H9 (cell line): ENCODE measurements at regions not wholly inside any gene's neighbourhood (a gene's known extent, or its start where the extent isn't known, plus 50 kb on each side); places are given as distances from the start of the nearest gene placed in this dataset.

ENCODE experiments used
- DNase-seq: peaks from one replicate; pipeline ENCODE4 v3.0.0-alpha.2; 2017
- H2AFZ ChIP-seq: one replicate; pipeline ENCODE4 v1.6.1; 2013; ENCODE audit warnings: mild to moderate bottlenecking, low read length, control low read depth, moderate library complexity
- H2AK5ac ChIP-seq: 2 replicates; pipeline ENCODE4 v1.6.1; 2013; ENCODE audit warnings: low read length, control low read depth, mixed read lengths; ENCODE audit not compliant: insufficient read length
- H2BK120ac ChIP-seq: one replicate; pipeline ENCODE4 v1.6.1; 2013; ENCODE audit warnings: low read depth, mild to moderate bottlenecking, low read length, control low read depth, inconsistent platforms; ENCODE audit not compliant: poor library complexity, severe bottlenecking
- H2BK12ac ChIP-seq: 2 replicates; pipeline ENCODE4 v1.6.1; 2013; ENCODE audit warnings: low read length, control low read depth, mixed read lengths, low read depth; ENCODE audit not compliant: insufficient read length
- H2BK15ac ChIP-seq: 2 replicates; pipeline ENCODE4 v1.6.1; 2013; ENCODE audit warnings: low read depth, low read length, control low read depth
- H2BK20ac ChIP-seq: one replicate; pipeline ENCODE4 v1.6.1; 2013; ENCODE audit warnings: low read depth, mild to moderate bottlenecking, low read length, control low read depth, inconsistent platforms; ENCODE audit not compliant: poor library complexity, severe bottlenecking
- H2BK5ac ChIP-seq: 2 replicates; pipeline ENCODE4 v1.6.1; 2013; ENCODE audit warnings: low read length, control low read depth, mixed read lengths; ENCODE audit not compliant: insufficient read length
- H3K14ac ChIP-seq: 2 replicates; pipeline ENCODE4 v1.6.1; 2013; ENCODE audit warnings: low read length, control low read depth; ENCODE audit not compliant: insufficient read depth
- H3K18ac ChIP-seq: 2 replicates; pipeline ENCODE4 v1.6.1; 2013; ENCODE audit warnings: low read depth, mild to moderate bottlenecking, mixed read lengths, low read length, control low read depth; ENCODE audit not compliant: insufficient read length
- H3K23ac ChIP-seq: 2 replicates; pipeline ENCODE4 v1.6.1; 2013; ENCODE audit warnings: low read length, control low read depth, mixed read lengths, low read depth; ENCODE audit not compliant: insufficient read length
- H3K23me2 ChIP-seq: 2 replicates; pipeline ENCODE4 v1.6.1; 2013; ENCODE audit warnings: low read depth, mild to moderate bottlenecking, mixed read lengths, low read length, control low read depth; ENCODE audit not compliant: insufficient read length, poor library complexity, severe bottlenecking
- H3K27ac ChIP-seq: 2 replicates; pipeline ENCODE4 v1.5.1; 2013; ENCODE audit warnings: low read length, control low read depth, mixed read lengths, low read depth; ENCODE audit not compliant: insufficient read length
- H3K27me3 ChIP-seq: 2 replicates; pipeline ENCODE4 v1.6.1; 2013; ENCODE audit warnings: low read length, control low read depth, inconsistent platforms; ENCODE audit not compliant: insufficient read depth
- H3K4ac ChIP-seq: 2 replicates; pipeline ENCODE4 v1.6.1; 2013; ENCODE audit warnings: low read depth, mild to moderate bottlenecking, control low read depth, inconsistent platforms, low read length, moderate library complexity
- H3K4me1 ChIP-seq: 2 replicates; pipeline ENCODE4 v1.6.1; 2013; ENCODE audit warnings: low read length, control low read depth, inconsistent platforms; ENCODE audit not compliant: insufficient read depth
- H3K4me2 ChIP-seq: 2 replicates; pipeline ENCODE4 v1.6.1; 2013; ENCODE audit warnings: low read length, control low read depth, mixed read lengths; ENCODE audit not compliant: insufficient read length, insufficient read depth
- H3K56ac ChIP-seq: 2 replicates; pipeline ENCODE4 v1.6.1; 2013; ENCODE audit warnings: low read depth, mild to moderate bottlenecking, mixed read lengths, low read length, control low read depth; ENCODE audit not compliant: insufficient read length
- H3K79me1 ChIP-seq: 2 replicates; pipeline ENCODE4 v1.6.1; 2013; ENCODE audit warnings: low read depth, mild to moderate bottlenecking, moderate library complexity, low read length, control low read depth, inconsistent platforms; ENCODE audit not compliant: insufficient read depth, poor library complexity, severe bottlenecking
- H3K79me2 ChIP-seq: 2 replicates; pipeline ENCODE4 v1.6.1; 2013; ENCODE audit warnings: low read length, control low read depth, inconsistent platforms; ENCODE audit not compliant: insufficient read depth
- H3K9ac ChIP-seq: 2 replicates; pipeline ENCODE4 v1.6.1; 2013; ENCODE audit warnings: low read length, control low read depth, mixed read lengths; ENCODE audit not compliant: insufficient read length; ENCODE audit errors: extremely low read depth
- H3K9me3 ChIP-seq: one replicate; pipeline ENCODE4 v1.6.1; 2013; ENCODE audit warnings: low read depth, low read length, inconsistent platforms; ENCODE audit not compliant: control insufficient read depth
- H3T11ph ChIP-seq: one replicate; pipeline ENCODE4 v1.6.1; 2013; ENCODE audit warnings: mild to moderate bottlenecking, low read length, control low read depth, inconsistent platforms
- H4K20me1 ChIP-seq: one replicate; pipeline ENCODE4 v1.6.1; 2013; ENCODE audit not compliant: control insufficient read depth, insufficient read length, insufficient read depth
- H4K5ac ChIP-seq: 2 replicates; pipeline ENCODE4 v1.6.1; 2013; ENCODE audit warnings: low read depth, mild to moderate bottlenecking, mixed read lengths, low read length, control low read depth; ENCODE audit not compliant: insufficient read length
- H4K8ac ChIP-seq: replicated peaks from 2 replicates; pipeline ENCODE4 v1.6.1; 2013; ENCODE audit warnings: low read length, control low read depth, mixed read lengths, low read depth; ENCODE audit not compliant: insufficient read length
- H4K91ac ChIP-seq: 2 replicates; pipeline ENCODE4 v1.6.1; 2013; ENCODE audit warnings: low read depth, mild to moderate bottlenecking, moderate library complexity, mixed read lengths, low read length, control low read depth; ENCODE audit not compliant: insufficient read length
- H3K27ac Mint-ChIP-seq, 3 experiments: 2 replicates in 2 of 3; 3 replicates in 1 of 3; pipeline ENCODE4 v1.8.0; 2020 to 2021; ENCODE audit warnings: mixed read lengths in 3 of 3, mild to moderate bottlenecking in 1 of 3, moderate library complexity in 1 of 3
- H3K27me3 Mint-ChIP-seq: 2 replicates; pipeline ENCODE4 v1.8.0; 2021; ENCODE audit warnings: low read depth, mild to moderate bottlenecking, moderate library complexity, mixed read lengths
- H3K36me3 Mint-ChIP-seq, 3 experiments: 2 replicates in 2 of 3; 3 replicates in 1 of 3; pipeline ENCODE4 v1.8.0; 2020 to 2021; ENCODE audit warnings: low read depth in 3 of 3, mixed read lengths in 3 of 3; ENCODE audit not compliant: insufficient read depth in 1 of 3
- H3K4me1 Mint-ChIP-seq, 2 experiments: 2 replicates each; pipeline ENCODE4 v1.8.0; 2020; ENCODE audit warnings: mixed read lengths in 2 of 2
- H3K4me3 Mint-ChIP-seq, 2 experiments: 2 replicates in 1 of 2; 3 replicates in 1 of 2; pipeline ENCODE4 v1.8.0; 2020 to 2021; ENCODE audit warnings: mild to moderate bottlenecking in 2 of 2, mixed read lengths in 2 of 2, moderate library complexity in 1 of 2
- H3K9me3 Mint-ChIP-seq, 2 experiments: 2 replicates in 1 of 2; 3 replicates in 1 of 2; pipeline ENCODE4 v1.8.0; 2020; ENCODE audit warnings: mild to moderate bottlenecking in 2 of 2, mixed read lengths in 2 of 2, moderate library complexity in 1 of 2
- WGBS: extraction: QIAGEN DNeasy Blood & Tissue Kit; methylation state at CpG from one replicate; pipeline ENCODE4 v1.1.7; 2013; ENCODE audit warnings: missing lambda C conversion rate, low lambda C conversion rate, mixed read lengths; ENCODE audit not compliant: insufficient read length; ENCODE audit errors: extremely low coverage; 5-methylcytosine and 5-hydroxymethylcytosine counted together
- TF ChIP-seq, protein P1 (sequence below): fragments of 200-600 bp; sonication (generic); conservative IDR thresholded peaks from 3 replicates; pipeline ENCODE4 v1.8.0; 2021; ENCODE audit warnings: antibody characterized with exemption, mild to moderate bottlenecking

DNA sequence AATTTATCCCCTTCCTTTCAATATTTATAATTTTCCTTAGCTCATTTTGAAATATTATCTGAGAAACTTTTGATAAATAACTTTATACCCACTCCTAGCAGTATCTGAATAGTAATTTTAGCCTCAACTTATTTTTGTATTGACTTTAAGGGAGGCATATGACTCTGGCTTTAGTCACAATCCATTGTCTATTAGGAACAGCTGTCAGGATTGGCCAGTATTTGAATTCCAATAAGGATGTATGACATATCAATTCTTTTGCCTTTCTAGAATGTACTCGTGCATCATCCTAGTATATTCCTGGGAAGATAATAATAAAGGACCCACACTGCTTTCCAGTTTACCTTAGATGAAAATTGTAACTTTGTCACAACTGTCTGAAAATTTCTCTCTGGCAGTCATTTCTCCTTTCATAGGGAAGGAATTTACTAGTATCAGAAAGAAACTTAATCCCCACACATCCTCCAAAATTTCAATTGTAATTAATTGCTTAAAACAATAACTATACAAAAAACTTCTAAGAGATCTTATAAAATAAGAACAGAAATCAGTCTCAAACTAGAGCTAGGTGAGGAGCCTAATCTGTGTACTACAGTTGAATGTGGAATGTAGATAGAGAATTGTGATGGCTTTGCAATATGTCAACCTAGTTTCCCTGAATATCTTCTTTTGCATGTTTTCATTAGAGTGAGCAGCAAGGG lies 121.0 kb upstream of the EPHA5 start:
- H3K56ac ChIP-seq = no peak overlapping the region
- no peak overlapping the region for H4K91ac ChIP-seq
- no peak overlapping the region for H3K18ac ChIP-seq
- H2AFZ ChIP-seq = no peak overlapping the region
- no peaks in the 10 kb centered on the region for H3K9me3 ChIP-seq
- no peak overlapping the region for H2BK12ac ChIP-seq
- H2BK15ac ChIP-seq = no peak overlapping the region
- WGBS = no CpG with 5 or more reads among the region's 1 CpG
- peaks cover 9 to 11% of the 10 kb centered on the region in 2 experiments for H3K4me1 Mint-ChIP-seq
- no peak overlapping the region for H3K23ac ChIP-seq
- no peak overlapping the region for H4K8ac ChIP-seq
- no peak overlapping the region for H3K4me2 ChIP-seq
- H3K27me3 Mint-ChIP-seq = no peaks in the 10 kb centered on the region
- no peaks in the 10 kb centered on the region for H3K23me2 ChIP-seq
- no peak overlapping the region for H3K4ac ChIP-seq
- no peak overlapping the region for H3T11ph ChIP-seq
- no peak overlapping the region for H3K14ac ChIP-seq
- no peak overlapping the region for H2AK5ac ChIP-seq
- no peak overlapping the region for H4K5ac ChIP-seq
- TF ChIP-seq, protein P1, sequence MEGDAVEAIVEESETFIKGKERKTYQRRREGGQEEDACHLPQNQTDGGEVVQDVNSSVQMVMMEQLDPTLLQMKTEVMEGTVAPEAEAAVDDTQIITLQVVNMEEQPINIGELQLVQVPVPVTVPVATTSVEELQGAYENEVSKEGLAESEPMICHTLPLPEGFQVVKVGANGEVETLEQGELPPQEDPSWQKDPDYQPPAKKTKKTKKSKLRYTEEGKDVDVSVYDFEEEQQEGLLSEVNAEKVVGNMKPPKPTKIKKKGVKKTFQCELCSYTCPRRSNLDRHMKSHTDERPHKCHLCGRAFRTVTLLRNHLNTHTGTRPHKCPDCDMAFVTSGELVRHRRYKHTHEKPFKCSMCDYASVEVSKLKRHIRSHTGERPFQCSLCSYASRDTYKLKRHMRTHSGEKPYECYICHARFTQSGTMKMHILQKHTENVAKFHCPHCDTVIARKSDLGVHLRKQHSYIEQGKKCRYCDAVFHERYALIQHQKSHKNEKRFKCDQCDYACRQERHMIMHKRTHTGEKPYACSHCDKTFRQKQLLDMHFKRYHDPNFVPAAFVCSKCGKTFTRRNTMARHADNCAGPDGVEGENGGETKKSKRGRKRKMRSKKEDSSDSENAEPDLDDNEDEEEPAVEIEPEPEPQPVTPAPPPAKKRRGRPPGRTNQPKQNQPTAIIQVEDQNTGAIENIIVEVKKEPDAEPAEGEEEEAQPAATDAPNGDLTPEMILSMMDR = no peak
- no peak overlapping the region for H3K9ac ChIP-seq
- no peaks in the 10 kb centered on the region; a peak in 1 of 5 replicates for H3K9me3 Mint-ChIP-seq
- H2BK120ac ChIP-seq = no peak overlapping the region
- H4K20me1 ChIP-seq = no peaks in the 10 kb centered on the region
- H3K27me3 ChIP-seq = no peaks in the 10 kb centered on the region
- H3K36me3 Mint-ChIP-seq = no peaks in the 10 kb centered on the region; a peak in 1 of 7 replicates
- H3K79me1 ChIP-seq = no peaks in the 10 kb centered on the region
- no peak overlapping the region for H2BK5ac ChIP-seq
- no peaks in the 10 kb centered on the region for H3K79me2 ChIP-seq
- no peaks in the 10 kb centered on the region for H3K4me1 ChIP-seq
- H2BK20ac ChIP-seq = peak overlapping the region; percentile 90
- peak overlapping the region in 2 of 3 experiments; percentile 8 to 25; a peak in 2 of 7 replicates for H3K27ac Mint-ChIP-seq
- DNase-seq = no peak
- H3K27ac ChIP-seq = no peak overlapping the region
- no peak overlapping the region for H3K4me3 Mint-ChIP-seq
